Vagina (tissue), 2 donors: ENCODE measurements at regions not wholly inside any gene's neighbourhood (a gene's known extent, or its start where the extent isn't known, plus 50 kb on each side); places are given as distances from the start of the nearest gene placed in this dataset.

Source experiments
- DNase-seq, 2 donors: peaks; one replicate each; pipeline ENCODE4 v3.0.0-alpha.2; 2017; ENCODE audit errors: extremely low spot score in 2 of 2
- H3K27ac ChIP-seq: fragments of 200-600 bp; sonication (generic); one replicate; pipeline ENCODE4 v1.5.1; 2019
- H3K27me3 ChIP-seq: fragments of 200-600 bp; sonication (generic); one replicate; pipeline ENCODE4 v1.5.1; 2019
- H3K36me3 ChIP-seq, 2 donors: fragments of 200-600 bp; sonication (generic); one replicate each; pipeline ENCODE4 v1.5.1; 2017 to 2019
- H3K4me1 ChIP-seq: fragments of 200-600 bp; sonication (generic); one replicate; pipeline ENCODE4 v1.5.1; 2019
- H3K4me3 ChIP-seq, 2 donors: fragments of 200-600 bp; sonication (generic); 1 replicate in 1 of 2; 2 replicates in 1 of 2; pipeline ENCODE4 v1.5.1; 2016 to 2019
- H3K9me3 ChIP-seq: fragments of 200-600 bp; sonication (generic); one replicate; pipeline ENCODE4 v1.5.1; 2019
- POLR2A ChIP-seq, 2 donors: fragments of 450-650 bp; IDR thresholded peaks; one replicate each; pipeline ENCODE4 v1.6.1; 2017; ENCODE audit warnings: antibody characterized with exemption in 2 of 2, mild to moderate bottlenecking in 2 of 2, moderate library complexity in 2 of 2
- POLR2AphosphoS5 ChIP-seq, 2 donors: sonication (generic); formaldehyde crosslinking; IDR thresholded peaks; one replicate each; pipeline ENCODE4 v1.9.0; 2017; ENCODE audit warnings: antibody characterized with exemption in 2 of 2, mild to moderate bottlenecking in 2 of 2, low read depth in 1 of 2; ENCODE audit not compliant: insufficient read depth in 1 of 2
- intact Hi-C: fragments of 100-400 bp; cut with DNase I; formaldehyde crosslinking; loops from one replicate; pipeline ENCODE4 v1.15.1; 2023
- TF ChIP-seq, protein P1 (sequence below), 3 experiments: fragments of 450-650 bp in 2 of 3; fragments of 200-600 bp in 1 of 3; sonication (generic) in 1 of 3; IDR thresholded peaks; one replicate each; pipeline ENCODE4 v1.5.1; 2017 to 2019; ENCODE audit warnings: antibody characterized with exemption in 3 of 3, mild to moderate bottlenecking in 2 of 3, moderate library complexity in 2 of 3

GRCh38 chr20:57985278-57985677 is 243.2 kb downstream of the ANKRD60 start:
- no peaks in the 10 kb centered on the region for H3K9me3 ChIP-seq
- peaks cover 4% of the 10 kb centered on the region for H3K4me1 ChIP-seq
- no peak overlapping the region for H3K27ac ChIP-seq
- DNase-seq = no peak
- H3K36me3 ChIP-seq = no peaks in the 10 kb centered on the region
- intact Hi-C loops = loop anchor here (1.0 kb wide), 1 partner anchor 10 kb away; no protein-coding TSS in a partner anchor
- H3K27me3 ChIP-seq = no peaks in the 10 kb centered on the region
- no peak overlapping the region for H3K4me3 ChIP-seq
- TF ChIP-seq POLR2AphosphoS5 (IDR thresholded peaks at IDR 0.05; ENCODE audit: insufficient read depth in 1 of 2, low read depth in 1 of 2) (no peak), POLR2A (IDR thresholded peaks at IDR 0.05) (no peak)
- TF ChIP-seq, protein P1, sequence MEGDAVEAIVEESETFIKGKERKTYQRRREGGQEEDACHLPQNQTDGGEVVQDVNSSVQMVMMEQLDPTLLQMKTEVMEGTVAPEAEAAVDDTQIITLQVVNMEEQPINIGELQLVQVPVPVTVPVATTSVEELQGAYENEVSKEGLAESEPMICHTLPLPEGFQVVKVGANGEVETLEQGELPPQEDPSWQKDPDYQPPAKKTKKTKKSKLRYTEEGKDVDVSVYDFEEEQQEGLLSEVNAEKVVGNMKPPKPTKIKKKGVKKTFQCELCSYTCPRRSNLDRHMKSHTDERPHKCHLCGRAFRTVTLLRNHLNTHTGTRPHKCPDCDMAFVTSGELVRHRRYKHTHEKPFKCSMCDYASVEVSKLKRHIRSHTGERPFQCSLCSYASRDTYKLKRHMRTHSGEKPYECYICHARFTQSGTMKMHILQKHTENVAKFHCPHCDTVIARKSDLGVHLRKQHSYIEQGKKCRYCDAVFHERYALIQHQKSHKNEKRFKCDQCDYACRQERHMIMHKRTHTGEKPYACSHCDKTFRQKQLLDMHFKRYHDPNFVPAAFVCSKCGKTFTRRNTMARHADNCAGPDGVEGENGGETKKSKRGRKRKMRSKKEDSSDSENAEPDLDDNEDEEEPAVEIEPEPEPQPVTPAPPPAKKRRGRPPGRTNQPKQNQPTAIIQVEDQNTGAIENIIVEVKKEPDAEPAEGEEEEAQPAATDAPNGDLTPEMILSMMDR (IDR thresholded peaks at IDR 0.05) = no peak

DNA sequence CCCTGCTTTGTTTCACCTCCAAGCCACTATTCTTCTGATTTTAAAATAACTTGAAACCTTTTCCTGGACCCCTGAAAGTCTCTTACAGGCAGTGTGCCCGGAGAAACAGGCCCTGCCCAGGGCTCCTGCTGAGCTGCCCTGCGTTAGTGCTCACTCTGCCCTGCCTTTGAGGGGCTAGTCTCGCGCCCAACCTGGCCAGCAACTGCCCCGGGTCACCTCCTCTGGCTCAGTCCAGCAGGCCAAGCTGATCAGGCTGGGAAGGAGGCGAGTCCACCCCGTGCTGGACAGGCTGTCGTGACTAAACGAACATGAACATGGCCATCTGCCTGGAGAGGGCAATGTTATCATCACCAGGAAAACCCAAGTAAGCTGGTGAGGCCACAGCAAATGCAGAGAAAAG is 245.4 kb downstream of the ANKRD60 start:
- TF ChIP-seq, protein P1 (IDR thresholded peaks at IDR 0.05) = no peak
- TF ChIP-seq POLR2A (IDR thresholded peaks at IDR 0.05) (no peak), POLR2AphosphoS5 (IDR thresholded peaks at IDR 0.05; ENCODE audit: insufficient read depth in 1 of 2, low read depth in 1 of 2) (no peak)
- intact Hi-C loops = no loop called here
- Histone ChIP-seq H3K9me3 (no peaks in the 10 kb centered on the region), H3K27ac (no peak overlapping the region), H3K4me3 (no peak overlapping the region), H3K36me3 (no peaks in the 10 kb centered on the region), H3K4me1 (no peaks in the 10 kb centered on the region), H3K27me3 (no peaks in the 10 kb centered on the region)
- DNase-seq = no peak

- intact Hi-C loops = no loop called here
- Histone ChIP-seq H3K4me3 (no peak overlapping the region), H3K4me1 (peaks cover 14% of the 10 kb centered on the region), H3K36me3 (no peaks in the 10 kb centered on the region), H3K27me3 (no peaks in the 10 kb centered on the region), H3K9me3 (no peaks in the 10 kb centered on the region), H3K27ac (no peak overlapping the region)
- TF ChIP-seq POLR2A (IDR thresholded peaks at IDR 0.05) (no peak), POLR2AphosphoS5 (IDR thresholded peaks at IDR 0.05; ENCODE audit: insufficient read depth in 1 of 2, low read depth in 1 of 2) (no peak)
- TF ChIP-seq, protein P1 (IDR thresholded peaks at IDR 0.05) = no peak
- no peak for DNase-seq
These were observed 247.9 kb downstream of the ANKRD60 start for GRCh38 chr20:57980506-57980905.

DNA sequence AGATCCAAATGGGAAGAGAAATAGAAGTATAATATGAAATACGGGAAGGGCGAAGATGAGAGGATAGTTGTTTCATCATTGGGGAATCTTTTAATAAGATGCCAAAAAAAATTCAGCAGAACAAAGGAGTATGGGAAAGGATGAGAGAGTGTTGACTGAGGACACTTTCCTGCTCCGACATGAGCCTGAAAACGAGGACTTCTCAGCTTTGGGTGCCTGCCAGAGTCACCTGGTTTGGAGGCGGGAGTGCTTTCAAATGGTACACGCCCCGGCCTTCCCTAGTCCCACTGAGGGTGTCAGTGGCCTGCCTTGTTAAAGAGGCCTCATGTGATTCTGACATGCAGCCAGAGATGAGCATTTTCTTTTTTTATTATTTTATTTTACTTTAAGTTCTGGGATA is 250.9 kb downstream of the ANKRD60 start:
- peak overlapping the region; percentile 4 for H3K27ac ChIP-seq
- intact Hi-C loops = no loop called here
- no peak for DNase-seq

GRCh38 chr20:57977141-57977540 is 251.3 kb downstream of the ANKRD60 start:
- peaks cover 14% of the 10 kb centered on the region for H3K4me1 ChIP-seq
- H3K36me3 ChIP-seq = no peaks in the 10 kb centered on the region
- H3K27me3 ChIP-seq = no peaks in the 10 kb centered on the region
- DNase-seq = no peak
- peak overlapping the region; percentile 4 for H3K27ac ChIP-seq
- H3K9me3 ChIP-seq = no peaks in the 10 kb centered on the region
- no peak for TF ChIP-seq POLR2AphosphoS5 (IDR thresholded peaks at IDR 0.05; ENCODE audit: insufficient read depth in 1 of 2, low read depth in 1 of 2)
- TF ChIP-seq, protein P1 (IDR thresholded peaks at IDR 0.05) = no peak
- no peak for TF ChIP-seq POLR2A (IDR thresholded peaks at IDR 0.05)
- H3K4me3 ChIP-seq = no peak overlapping the region
- intact Hi-C loops = no loop called here

More for the DNA sequence above, 250.9 kb downstream of the ANKRD60 start:
- Histone ChIP-seq H3K4me1 (peaks cover 14% of the 10 kb centered on the region), H3K9me3 (no peaks in the 10 kb centered on the region), H3K36me3 (no peaks in the 10 kb centered on the region), H3K4me3 (no peak overlapping the region), H3K27me3 (no peaks in the 10 kb centered on the region)
- TF ChIP-seq POLR2A (IDR thresholded peaks at IDR 0.05) (no peak), POLR2AphosphoS5 (IDR thresholded peaks at IDR 0.05; ENCODE audit: insufficient read depth in 1 of 2, low read depth in 1 of 2) (no peak)
- TF ChIP-seq, protein P1 (IDR thresholded peaks at IDR 0.05) = no peak
